ENCODE measurements at regions not wholly inside any gene's neighbourhood (a gene's known extent, or its start where the extent isn't known, plus 50 kb on each side); places are given as distances from the start of the nearest gene placed in this dataset.

DNA sequence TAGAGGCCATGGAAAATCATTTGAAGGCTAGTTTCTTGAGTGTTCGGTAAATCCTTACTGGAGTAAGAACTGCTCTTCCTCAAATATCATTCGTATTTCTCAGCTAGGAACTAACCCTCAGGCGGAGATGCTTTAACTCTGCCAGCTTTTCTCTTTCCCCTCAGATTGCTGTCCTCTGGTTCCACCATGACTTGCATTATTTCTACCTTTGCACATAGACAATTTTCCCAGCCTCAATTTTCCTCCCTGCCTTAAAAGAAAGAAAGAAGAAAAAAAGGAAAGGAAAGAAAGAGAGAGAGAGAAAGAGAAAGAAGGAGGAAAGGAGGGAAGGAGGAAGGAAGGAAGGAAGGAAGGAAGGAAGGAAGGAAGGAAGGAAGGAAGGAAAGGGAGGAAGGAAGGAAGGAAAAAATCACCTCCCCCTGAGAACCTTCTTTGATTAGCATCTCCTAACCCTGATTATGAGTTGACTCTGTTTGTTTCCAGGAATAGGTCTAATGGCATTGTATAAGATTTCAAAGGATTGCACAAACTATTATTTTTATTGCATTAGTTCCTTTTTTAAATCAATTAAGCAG is 123.3 kb upstream of the FAM204A start:
- no peak overlapping the region for H2AFZ ChIP-seq (ENCODE audit: low read depth, low read length, severe bottlenecking)
- no peaks in the 10 kb centered on the region for H3K27me3 ChIP-seq (ENCODE audit: low read length)
- TF ChIP-seq, protein P1, sequence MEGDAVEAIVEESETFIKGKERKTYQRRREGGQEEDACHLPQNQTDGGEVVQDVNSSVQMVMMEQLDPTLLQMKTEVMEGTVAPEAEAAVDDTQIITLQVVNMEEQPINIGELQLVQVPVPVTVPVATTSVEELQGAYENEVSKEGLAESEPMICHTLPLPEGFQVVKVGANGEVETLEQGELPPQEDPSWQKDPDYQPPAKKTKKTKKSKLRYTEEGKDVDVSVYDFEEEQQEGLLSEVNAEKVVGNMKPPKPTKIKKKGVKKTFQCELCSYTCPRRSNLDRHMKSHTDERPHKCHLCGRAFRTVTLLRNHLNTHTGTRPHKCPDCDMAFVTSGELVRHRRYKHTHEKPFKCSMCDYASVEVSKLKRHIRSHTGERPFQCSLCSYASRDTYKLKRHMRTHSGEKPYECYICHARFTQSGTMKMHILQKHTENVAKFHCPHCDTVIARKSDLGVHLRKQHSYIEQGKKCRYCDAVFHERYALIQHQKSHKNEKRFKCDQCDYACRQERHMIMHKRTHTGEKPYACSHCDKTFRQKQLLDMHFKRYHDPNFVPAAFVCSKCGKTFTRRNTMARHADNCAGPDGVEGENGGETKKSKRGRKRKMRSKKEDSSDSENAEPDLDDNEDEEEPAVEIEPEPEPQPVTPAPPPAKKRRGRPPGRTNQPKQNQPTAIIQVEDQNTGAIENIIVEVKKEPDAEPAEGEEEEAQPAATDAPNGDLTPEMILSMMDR (IDR thresholded peaks at IDR 0.05; ENCODE audit: insufficient read depth, low read length, poor library complexity, severe bottlenecking) = no peak
- no peak for TF ChIP-seq EZH2phosphoT487 (conservative IDR thresholded peaks at IDR 0.05; ENCODE audit: low read length)
- H3K79me2 ChIP-seq (ENCODE audit: insufficient read depth, low read length) = no peaks in the 10 kb centered on the region
- no peak overlapping the region for H3K4me3 ChIP-seq (ENCODE audit: insufficient read depth, low read length, poor library complexity, severe bottlenecking)
- no peaks in the 10 kb centered on the region for H4K20me1 ChIP-seq (ENCODE audit: low read depth, low read length)
- no peak overlapping the region for H3K27ac ChIP-seq (ENCODE audit: low read depth, low read length)
- H3K9ac ChIP-seq (ENCODE audit: low read length) = no peak overlapping the region
- no peaks in the 10 kb centered on the region for H3K36me3 ChIP-seq (ENCODE audit: low read length)
- H3F3A ChIP-seq (ENCODE audit: insufficient read depth) = no peaks in the 10 kb centered on the region
- H3K9me3 ChIP-seq (ENCODE audit: insufficient read depth, low read length) = no peaks in the 10 kb centered on the region
- H3K9me2 ChIP-seq (replicated peaks; ENCODE audit: insufficient read depth, low read length) = no peaks in the 10 kb centered on the region
- no peak overlapping the region for H3K4me2 ChIP-seq (ENCODE audit: low read depth, low read length, poor library complexity, severe bottlenecking)

DNA sequence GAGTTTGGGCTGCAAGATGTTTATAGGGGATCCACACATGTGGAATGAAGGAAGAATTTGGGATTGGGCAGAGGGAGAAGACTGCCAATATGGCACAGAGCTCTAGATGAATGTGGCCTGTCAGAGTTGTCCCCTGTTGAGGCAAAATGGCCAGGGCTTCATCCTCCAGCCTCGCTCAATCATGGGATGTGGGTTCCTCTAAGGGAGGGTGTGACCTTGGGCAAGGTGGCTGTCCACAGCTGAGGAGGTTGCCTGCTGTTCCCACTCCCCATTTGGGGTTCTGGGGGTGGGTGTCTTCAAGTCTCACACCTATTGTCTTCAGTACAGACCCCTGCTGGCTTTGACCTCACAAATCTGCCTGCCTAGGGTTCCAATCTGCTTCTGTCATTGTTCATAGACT is 121.6 kb upstream of the FAM204A start:
- no peak overlapping the region for H3K9ac ChIP-seq (ENCODE audit: low read length)
- no peaks in the 10 kb centered on the region for H3K36me3 ChIP-seq (ENCODE audit: low read length)
- H3K4me3 ChIP-seq (ENCODE audit: insufficient read depth, low read length, poor library complexity, severe bottlenecking) = no peak overlapping the region
- no peaks in the 10 kb centered on the region for H3K27me3 ChIP-seq (ENCODE audit: low read length)
- no peaks in the 10 kb centered on the region for H3F3A ChIP-seq (ENCODE audit: insufficient read depth)
- no peaks in the 10 kb centered on the region for H3K79me2 ChIP-seq (ENCODE audit: insufficient read depth, low read length)
- H2AFZ ChIP-seq (ENCODE audit: low read depth, low read length, severe bottlenecking) = no peak overlapping the region
- H4K20me1 ChIP-seq (ENCODE audit: low read depth, low read length) = no peaks in the 10 kb centered on the region
- no peaks in the 10 kb centered on the region for H3K9me2 ChIP-seq (replicated peaks; ENCODE audit: insufficient read depth, low read length)
- no peaks in the 10 kb centered on the region for H3K9me3 ChIP-seq (ENCODE audit: insufficient read depth, low read length)
- H3K4me2 ChIP-seq (ENCODE audit: low read depth, low read length, poor library complexity, severe bottlenecking) = no peak overlapping the region
- no peak overlapping the region for H3K27ac ChIP-seq (ENCODE audit: low read depth, low read length)
- no peak for TF ChIP-seq EZH2phosphoT487 (conservative IDR thresholded peaks at IDR 0.05; ENCODE audit: low read length)
- TF ChIP-seq, protein P1 (IDR thresholded peaks at IDR 0.05; ENCODE audit: insufficient read depth, low read length, poor library complexity, severe bottlenecking) = no peak

DNA sequence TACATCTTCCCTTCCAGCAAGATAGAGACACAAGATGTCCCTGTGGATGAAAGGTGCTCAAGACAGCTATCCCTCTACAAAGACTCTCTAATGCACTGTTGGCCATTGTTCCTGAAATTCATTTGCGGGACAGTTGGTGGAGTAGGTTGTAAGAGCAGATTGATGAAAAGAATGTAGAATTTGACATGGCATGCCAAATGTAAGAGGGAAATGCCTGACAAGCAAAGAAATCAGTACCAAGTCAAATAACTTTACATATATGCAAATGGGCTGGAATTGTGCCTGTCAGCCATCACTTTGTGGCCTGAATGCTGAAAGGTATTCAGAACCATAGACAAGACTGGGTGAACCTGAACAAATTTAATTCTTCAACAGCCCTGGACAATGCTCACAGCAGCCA is 120.3 kb upstream of the FAM204A start:
- H3K4me3 ChIP-seq (ENCODE audit: insufficient read depth, low read length, poor library complexity, severe bottlenecking) = no peak overlapping the region
- H3K9me2 ChIP-seq (replicated peaks; ENCODE audit: insufficient read depth, low read length) = no peaks in the 10 kb centered on the region
- H4K20me1 ChIP-seq (ENCODE audit: low read depth, low read length) = no peaks in the 10 kb centered on the region
- no peaks in the 10 kb centered on the region for H3K27me3 ChIP-seq (ENCODE audit: low read length)
- no peak overlapping the region for H3K4me2 ChIP-seq (ENCODE audit: low read depth, low read length, poor library complexity, severe bottlenecking)
- H3K9ac ChIP-seq (ENCODE audit: low read length) = no peak overlapping the region
- H3K36me3 ChIP-seq (ENCODE audit: low read length) = no peaks in the 10 kb centered on the region
- no peak overlapping the region for H3K27ac ChIP-seq (ENCODE audit: low read depth, low read length)
- no peaks in the 10 kb centered on the region for H3K79me2 ChIP-seq (ENCODE audit: insufficient read depth, low read length)
- TF ChIP-seq, protein P1 (IDR thresholded peaks at IDR 0.05; ENCODE audit: insufficient read depth, low read length, poor library complexity, severe bottlenecking) = no peak
- TF ChIP-seq EZH2phosphoT487 (conservative IDR thresholded peaks at IDR 0.05; ENCODE audit: low read length) = no peak
- H3K9me3 ChIP-seq (ENCODE audit: insufficient read depth, low read length) = no peaks in the 10 kb centered on the region
- H2AFZ ChIP-seq (ENCODE audit: low read depth, low read length, severe bottlenecking) = no peak overlapping the region
- H3F3A ChIP-seq (ENCODE audit: insufficient read depth) = no peaks in the 10 kb centered on the region
